ENCODE measurements at regions not wholly inside any gene's neighbourhood (a gene's known extent, or its start where the extent isn't known, plus 50 kb on each side); places are given as distances from the start of the nearest gene placed in this dataset.

- Histone ChIP-seq H3K36me3 (no peaks in the 10 kb centered on the region), H3K27me3 (no peaks in the 10 kb centered on the region), H3K4me3 (ENCODE audit: low read depth in 1 of 2, low read length in 1 of 2) (no peak overlapping the region), H3K27ac (no peak overlapping the region), H3K4me1 (ENCODE audit: control insufficient read depth in 1 of 2, insufficient read depth in 1 of 2, low read depth in 1 of 2, low read length in 1 of 2) (no peaks in the 10 kb centered on the region), H3K9me3 (no peaks in the 10 kb centered on the region)
- TF ChIP-seq CTCF (IDR thresholded peaks at IDR 0.05), result no peak
These were observed 695.7 kb upstream of the POU3F3 start for GRCh38 chr2:104158191-104158590.

GRCh38 chr2:104163611-104164130 lies 690.2 kb upstream of the POU3F3 start:
- no peak for TF ChIP-seq CTCF (IDR thresholded peaks at IDR 0.05)
- H3K4me3 ChIP-seq (ENCODE audit: low read depth in 1 of 2, low read length in 1 of 2), result no peak overlapping the region
- H3K27me3 ChIP-seq, result no peaks in the 10 kb centered on the region
- no peaks in the 10 kb centered on the region for H3K36me3 ChIP-seq
- no peaks in the 10 kb centered on the region for H3K4me1 ChIP-seq (ENCODE audit: control insufficient read depth in 1 of 2, insufficient read depth in 1 of 2, low read depth in 1 of 2, low read length in 1 of 2)
- no peak overlapping the region for H3K27ac ChIP-seq
- H3K9me3 ChIP-seq, result no peaks in the 10 kb centered on the region

- no peaks in the 10 kb centered on the region for H3K36me3 ChIP-seq
- no peak overlapping the region for H3K27ac ChIP-seq
- H3K9me3 ChIP-seq, result no peaks in the 10 kb centered on the region
These were observed 689.1 kb upstream of the POU3F3 start for GRCh38 chr2:104164721-104165252.

GRCh38 chr2:104177179-104177578 lies 676.7 kb upstream of the POU3F3 start:
- no peak overlapping the region for H3K27ac ChIP-seq
- H3K4me3 ChIP-seq (ENCODE audit: low read depth in 1 of 2, low read length in 1 of 2), result no peak overlapping the region
- no peaks in the 10 kb centered on the region for H3K9me3 ChIP-seq
- H3K36me3 ChIP-seq, result no peaks in the 10 kb centered on the region
- TF ChIP-seq CTCF (IDR thresholded peaks at IDR 0.05), result no peak
- no peaks in the 10 kb centered on the region for H3K4me1 ChIP-seq (ENCODE audit: control insufficient read depth in 1 of 2, insufficient read depth in 1 of 2, low read depth in 1 of 2, low read length in 1 of 2)
- H3K27me3 ChIP-seq, result no peaks in the 10 kb centered on the region

More at GRCh38 chr2:104164721-104165252, 689.1 kb upstream of the POU3F3 start:
- no peaks in the 10 kb centered on the region for H3K4me1 ChIP-seq (ENCODE audit: control insufficient read depth in 1 of 2, insufficient read depth in 1 of 2, low read depth in 1 of 2, low read length in 1 of 2)
- no peak for TF ChIP-seq CTCF (IDR thresholded peaks at IDR 0.05)
- H3K4me3 ChIP-seq (ENCODE audit: low read depth in 1 of 2, low read length in 1 of 2), result no peak overlapping the region
- H3K27me3 ChIP-seq, result no peaks in the 10 kb centered on the region

- H3K27me3 ChIP-seq, result no peaks in the 10 kb centered on the region
- H3K4me3 ChIP-seq (ENCODE audit: low read depth in 1 of 2, low read length in 1 of 2), result no peak overlapping the region
- no peaks in the 10 kb centered on the region for H3K9me3 ChIP-seq
- no peak overlapping the region for H3K27ac ChIP-seq
- no peak for TF ChIP-seq CTCF (IDR thresholded peaks at IDR 0.05)
- no peaks in the 10 kb centered on the region for H3K4me1 ChIP-seq (ENCODE audit: control insufficient read depth in 1 of 2, insufficient read depth in 1 of 2, low read depth in 1 of 2, low read length in 1 of 2)
- H3K36me3 ChIP-seq, result no peaks in the 10 kb centered on the region
These were observed 674.3 kb upstream of the POU3F3 start for GRCh38 chr2:104179644-104180043.

Measured in neutrophil (primary cell).